ENCODE measurements at regions not wholly inside any gene's neighbourhood (a gene's known extent, or its start where the extent isn't known, plus 50 kb on each side); places are given as distances from the start of the nearest gene placed in this dataset.
"Not testable (repeated sequence)": the region's sequence is repeated elsewhere in the genome, so short reads cannot be mapped to it uniquely, and the experiment has no call there.

DNA sequence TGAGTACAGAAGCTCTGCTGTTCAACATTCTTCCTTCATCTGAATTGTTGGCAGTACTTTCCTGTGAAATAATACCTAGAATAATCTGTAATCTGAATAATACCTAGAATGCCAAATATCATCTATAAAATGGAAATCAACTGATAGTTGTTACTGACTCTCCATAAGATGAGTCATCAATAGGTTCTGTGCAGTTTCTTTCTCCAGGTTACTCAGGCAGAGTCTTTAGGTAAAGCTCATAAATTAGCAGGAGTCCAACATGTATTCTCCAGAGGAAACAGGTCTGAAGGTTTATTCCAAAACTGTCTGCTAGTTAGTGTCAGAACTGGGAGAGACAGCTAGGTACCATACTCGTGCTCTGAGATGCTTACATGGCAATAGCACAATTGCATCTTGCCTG lies 282.0 kb upstream of the MAP2 start:
- H3K4me1 ChIP-seq (ENCODE audit: control insufficient read depth, insufficient read depth, low read length): no peaks in the 10 kb centered on the region
- H3K9me3 ChIP-seq (replicated peaks; ENCODE audit: low read length): no peaks in the 10 kb centered on the region
- no peaks in the 10 kb centered on the region for H3K36me3 ChIP-seq (ENCODE audit: insufficient read depth, low read length)
- no peaks in the 10 kb centered on the region for H3K27me3 ChIP-seq (ENCODE audit: control insufficient read depth, insufficient read depth, low read length)
- no peak overlapping the region for H3K9ac ChIP-seq (ENCODE audit: low read depth, low read length)
- no peak overlapping the region for H3K4me3 ChIP-seq (ENCODE audit: low read length)
- H3K4me2 ChIP-seq (ENCODE audit: low read length): no peak overlapping the region

DNA sequence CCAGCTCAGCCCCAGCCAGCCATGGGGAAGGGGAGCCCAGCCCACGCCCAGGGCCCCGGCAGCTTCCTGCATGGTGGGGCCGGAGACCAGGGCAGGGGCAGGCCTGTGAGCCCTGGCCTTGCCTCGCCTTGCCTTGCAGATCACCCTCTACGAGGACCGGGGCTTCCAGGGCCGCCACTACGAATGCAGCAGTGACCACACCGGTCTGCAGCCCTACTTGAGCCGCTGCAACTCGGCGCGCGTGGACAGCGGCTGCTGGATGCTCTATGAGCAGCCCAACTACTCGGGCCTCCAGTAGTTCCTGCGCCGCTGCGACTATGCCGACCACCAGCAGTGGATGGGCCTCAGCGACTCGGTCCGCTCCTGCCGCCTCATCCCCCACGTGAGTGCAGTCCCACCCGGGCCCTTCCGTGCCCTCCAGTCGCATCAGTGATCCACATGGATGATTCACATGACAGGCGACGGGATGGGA lies 278.6 kb upstream of the MAP2 start:
- H3K27me3 ChIP-seq (ENCODE audit: control insufficient read depth, insufficient read depth, low read length); H3K9ac ChIP-seq (ENCODE audit: low read depth, low read length); H3K36me3 ChIP-seq (ENCODE audit: insufficient read depth, low read length); H3K4me2 ChIP-seq (ENCODE audit: low read length); H3K4me3 ChIP-seq (ENCODE audit: low read length); H3K4me1 ChIP-seq (ENCODE audit: control insufficient read depth, insufficient read depth, low read length); H3K9me3 ChIP-seq (replicated peaks; ENCODE audit: low read length): not testable (repeated sequence)

DNA sequence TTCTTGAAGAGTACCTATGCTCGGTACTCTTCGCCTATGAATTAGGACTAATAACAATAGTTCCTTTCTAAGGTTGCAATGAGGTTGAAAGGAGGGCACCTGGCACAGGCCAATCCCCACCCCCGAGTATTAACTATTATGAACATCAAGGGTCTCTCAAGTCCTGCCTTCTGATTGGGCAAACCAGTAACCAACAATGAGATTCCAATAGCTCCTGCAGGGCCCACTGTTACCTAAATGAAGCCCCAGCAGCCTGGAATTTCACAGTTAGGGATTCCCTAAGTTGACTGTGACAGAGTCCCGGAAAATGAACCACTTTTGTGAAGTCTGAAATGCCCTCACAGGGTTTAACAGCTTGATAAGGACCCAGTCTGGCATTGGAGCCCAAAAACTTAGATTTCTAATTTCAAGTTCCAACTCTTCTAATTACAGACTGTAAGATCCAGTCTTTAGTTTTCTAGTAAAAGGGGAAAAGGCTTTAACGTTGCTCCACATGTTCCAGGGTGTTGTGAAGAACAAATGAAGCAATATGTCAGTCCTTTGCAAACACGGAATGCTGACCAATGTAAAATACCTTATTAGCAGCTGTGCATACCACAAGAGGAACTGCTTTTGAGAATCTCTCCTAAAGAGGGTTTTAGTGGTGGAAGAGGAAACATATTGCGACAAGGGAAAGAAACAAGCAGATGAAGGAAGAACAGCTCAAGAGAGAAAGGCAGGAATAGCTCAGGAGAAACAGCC lies 277.7 kb upstream of the MAP2 start:
- H3K36me3 ChIP-seq (ENCODE audit: insufficient read depth, low read length): no peaks in the 10 kb centered on the region
- H3K27me3 ChIP-seq (ENCODE audit: control insufficient read depth, insufficient read depth, low read length): no peaks in the 10 kb centered on the region
- H3K4me2 ChIP-seq (ENCODE audit: low read length): no peak overlapping the region
- no peaks in the 10 kb centered on the region for H3K4me1 ChIP-seq (ENCODE audit: control insufficient read depth, insufficient read depth, low read length)
- H3K9me3 ChIP-seq (replicated peaks; ENCODE audit: low read length): no peaks in the 10 kb centered on the region
- H3K4me3 ChIP-seq (ENCODE audit: low read length): no peak overlapping the region
- H3K9ac ChIP-seq (ENCODE audit: low read depth, low read length): no peak overlapping the region

DNA sequence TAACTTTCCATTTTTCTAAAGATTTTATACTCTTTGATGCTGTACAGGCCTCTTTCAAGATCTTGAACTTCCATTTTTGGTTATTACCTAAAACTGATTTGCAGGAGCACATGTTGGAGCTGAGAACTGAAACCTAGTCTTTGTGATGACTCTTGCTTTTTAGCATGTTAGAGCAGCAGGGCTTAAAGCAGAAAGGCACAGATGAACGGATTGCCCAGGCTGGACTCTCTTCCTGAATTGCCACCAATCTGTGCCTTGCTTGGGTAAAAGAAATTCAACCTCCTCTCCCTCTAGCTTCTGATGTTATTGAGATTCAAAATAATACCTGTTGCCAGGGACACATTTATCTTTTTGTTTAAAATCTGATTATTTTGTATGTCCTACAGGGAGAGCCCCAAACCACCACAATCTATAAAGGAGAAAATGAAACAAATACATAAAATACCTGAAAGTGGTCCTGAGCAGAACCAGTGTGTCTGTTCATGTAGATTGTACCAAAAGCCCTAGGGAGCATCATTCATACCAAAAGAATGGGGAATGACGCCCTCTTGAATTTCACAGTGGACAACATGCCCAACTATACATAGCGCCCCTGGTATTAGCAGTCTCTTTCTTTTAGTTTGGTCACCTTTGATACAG lies 277.0 kb upstream of the MAP2 start:
- Histone ChIP-seq H3K4me1 (ENCODE audit: control insufficient read depth, insufficient read depth, low read length) (no peaks in the 10 kb centered on the region), H3K36me3 (ENCODE audit: insufficient read depth, low read length) (no peaks in the 10 kb centered on the region), H3K27me3 (ENCODE audit: control insufficient read depth, insufficient read depth, low read length) (no peaks in the 10 kb centered on the region), H3K9ac (ENCODE audit: low read depth, low read length) (no peak overlapping the region), H3K9me3 (replicated peaks; ENCODE audit: low read length) (no peaks in the 10 kb centered on the region), H3K4me2 (ENCODE audit: low read length) (no peak overlapping the region), H3K4me3 (ENCODE audit: low read length) (no peak overlapping the region)

DNA sequence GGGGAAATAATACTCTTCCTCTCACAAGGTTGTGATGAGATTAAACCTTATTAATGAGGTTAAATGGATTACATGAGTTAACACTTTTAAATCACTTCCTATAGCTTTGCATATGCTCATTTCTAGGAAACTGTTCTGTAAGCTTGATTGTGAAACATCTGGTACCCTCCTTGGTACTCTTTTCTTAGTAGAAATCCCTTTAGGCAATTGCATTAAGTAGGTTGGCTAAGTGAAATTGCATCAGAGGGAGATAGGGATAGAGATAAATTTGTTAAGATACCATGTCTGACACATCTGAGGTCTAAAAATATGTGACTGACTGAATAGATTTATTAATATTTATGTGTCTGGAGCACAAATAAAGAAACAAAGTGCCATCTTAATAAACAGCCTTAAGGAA lies 275.9 kb upstream of the MAP2 start:
- H3K4me1 ChIP-seq (ENCODE audit: control insufficient read depth, insufficient read depth, low read length): no peaks in the 10 kb centered on the region
- H3K27me3 ChIP-seq (ENCODE audit: control insufficient read depth, insufficient read depth, low read length): no peaks in the 10 kb centered on the region
- H3K9me3 ChIP-seq (replicated peaks; ENCODE audit: low read length): no peaks in the 10 kb centered on the region
- H3K36me3 ChIP-seq (ENCODE audit: insufficient read depth, low read length): no peaks in the 10 kb centered on the region
- H3K4me3 ChIP-seq (ENCODE audit: low read length): no peak overlapping the region
- no peak overlapping the region for H3K4me2 ChIP-seq (ENCODE audit: low read length)
- no peak overlapping the region for H3K9ac ChIP-seq (ENCODE audit: low read depth, low read length)

DNA sequence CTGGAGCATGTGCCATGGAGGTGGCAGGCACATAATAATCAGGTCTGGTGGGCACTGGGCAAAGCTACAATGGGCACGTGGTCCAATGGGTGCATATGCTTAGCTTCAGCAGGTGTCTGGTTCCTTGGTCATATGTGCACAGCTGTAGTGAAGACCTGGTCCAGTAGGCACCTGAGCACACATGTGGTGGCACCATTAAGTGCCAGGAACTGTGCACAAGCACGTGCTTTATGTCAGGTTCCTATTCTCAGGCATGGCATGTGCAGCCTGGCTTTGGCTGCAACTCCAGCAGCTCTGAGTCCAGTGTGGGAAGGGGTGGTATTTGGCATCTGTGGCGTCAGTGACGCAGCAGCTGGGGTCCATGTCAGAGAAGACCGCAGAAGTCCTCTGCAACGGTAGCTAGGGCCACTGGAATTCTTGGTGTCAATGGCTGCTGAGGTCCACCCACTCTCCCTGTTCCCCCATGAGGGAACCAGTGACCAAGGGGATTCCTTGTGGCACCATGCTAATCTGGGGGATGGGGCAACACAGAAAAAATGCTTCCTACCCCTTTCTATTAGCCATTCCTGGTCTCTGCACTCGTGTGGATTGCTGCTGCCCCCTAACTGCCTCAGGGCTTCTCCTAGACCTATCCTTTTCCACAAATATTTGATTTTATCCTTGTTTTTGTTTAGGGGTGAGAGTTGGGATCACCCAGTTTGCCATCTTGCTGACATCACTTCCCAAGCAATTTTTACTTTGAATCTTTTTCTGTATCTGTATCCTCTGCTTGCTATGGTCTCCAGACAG lies 262.9 kb upstream of the MAP2 start:
- no peaks in the 10 kb centered on the region for H3K36me3 ChIP-seq (ENCODE audit: insufficient read depth, low read length)

DNA sequence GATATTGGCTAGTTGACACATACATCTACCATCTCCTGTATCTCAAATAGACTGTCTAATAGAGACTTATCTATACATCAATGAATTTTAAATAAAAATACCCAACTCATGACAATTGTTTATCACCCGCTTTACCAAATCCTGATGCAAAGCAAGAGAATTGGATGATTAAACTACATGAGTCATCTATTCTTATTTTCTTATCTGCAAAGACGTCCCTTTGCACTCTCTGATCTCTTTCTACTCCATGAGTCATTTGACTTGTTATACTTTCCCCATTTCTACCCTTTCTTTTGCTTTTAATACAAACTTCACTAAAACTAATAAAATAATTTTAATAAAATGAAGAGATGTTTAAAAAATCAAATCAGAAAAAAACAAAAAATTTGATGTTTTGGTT lies 261.7 kb upstream of the MAP2 start:
- no peaks in the 10 kb centered on the region for H3K9me3 ChIP-seq (replicated peaks; ENCODE audit: low read length)
- no peak overlapping the region for H3K4me3 ChIP-seq (ENCODE audit: low read length)
- H3K9ac ChIP-seq (ENCODE audit: low read depth, low read length): no peak overlapping the region
- H3K36me3 ChIP-seq (ENCODE audit: insufficient read depth, low read length): no peaks in the 10 kb centered on the region
- no peaks in the 10 kb centered on the region for H3K4me1 ChIP-seq (ENCODE audit: control insufficient read depth, insufficient read depth, low read length)
- H3K27me3 ChIP-seq (ENCODE audit: control insufficient read depth, insufficient read depth, low read length): no peaks in the 10 kb centered on the region
- no peak overlapping the region for H3K4me2 ChIP-seq (ENCODE audit: low read length)

More for the DNA sequence above, 262.9 kb upstream of the MAP2 start:
- H3K4me1 ChIP-seq (ENCODE audit: control insufficient read depth, insufficient read depth, low read length): no peaks in the 10 kb centered on the region
- no peak overlapping the region for H3K9ac ChIP-seq (ENCODE audit: low read depth, low read length)
- H3K4me2 ChIP-seq (ENCODE audit: low read length): no peak overlapping the region
- H3K9me3 ChIP-seq (replicated peaks; ENCODE audit: low read length): no peaks in the 10 kb centered on the region
- no peaks in the 10 kb centered on the region for H3K27me3 ChIP-seq (ENCODE audit: control insufficient read depth, insufficient read depth, low read length)
- no peak overlapping the region for H3K4me3 ChIP-seq (ENCODE audit: low read length)

DNA sequence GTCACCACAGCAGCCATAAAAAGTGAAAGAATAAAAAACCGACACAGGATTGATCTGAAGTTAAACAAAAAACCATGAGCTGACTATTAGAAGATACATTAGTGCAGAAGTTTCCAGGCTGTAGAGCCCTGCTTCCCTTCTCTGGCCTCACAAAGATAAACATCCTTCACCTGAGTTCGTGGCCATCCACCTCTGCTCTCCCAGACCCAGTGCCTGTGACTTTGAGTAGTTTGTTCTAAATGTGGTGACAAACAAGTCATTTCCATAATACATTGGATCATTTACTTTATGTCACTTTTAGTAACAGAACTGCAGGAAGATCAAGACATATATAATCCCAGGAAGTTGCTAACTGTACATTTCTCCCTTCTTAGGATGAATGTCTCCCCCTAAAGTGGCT lies 241.9 kb upstream of the MAP2 start:
- no peak overlapping the region for H3K4me3 ChIP-seq (ENCODE audit: low read length)
- peaks cover 5% of the 10 kb centered on the region for H3K9me3 ChIP-seq (replicated peaks; ENCODE audit: low read length)
- no peaks in the 10 kb centered on the region for H3K4me1 ChIP-seq (ENCODE audit: control insufficient read depth, insufficient read depth, low read length)
- no peak overlapping the region for H3K4me2 ChIP-seq (ENCODE audit: low read length)
- no peaks in the 10 kb centered on the region for H3K36me3 ChIP-seq (ENCODE audit: insufficient read depth, low read length)
- no peak overlapping the region for H3K9ac ChIP-seq (ENCODE audit: low read depth, low read length)
- H3K27me3 ChIP-seq (ENCODE audit: control insufficient read depth, insufficient read depth, low read length): no peaks in the 10 kb centered on the region

DNA sequence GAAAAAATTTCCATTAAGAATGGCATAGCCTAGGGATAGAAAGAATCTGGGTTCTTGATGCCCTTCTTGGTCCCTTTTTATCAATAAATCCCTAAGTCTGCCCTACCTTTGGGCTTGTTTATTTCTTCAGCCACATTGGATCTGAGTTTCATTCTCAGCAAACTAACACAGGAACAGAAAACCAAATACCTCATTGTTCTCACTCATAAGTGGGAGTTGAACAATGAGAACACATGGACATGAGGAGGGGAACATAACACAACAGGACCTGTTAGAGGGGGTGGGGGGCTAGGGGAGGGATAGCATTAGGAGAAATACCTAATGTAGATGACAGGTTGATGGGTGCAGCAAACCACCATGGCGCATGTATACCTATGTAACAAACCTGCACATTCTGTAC lies 237.0 kb upstream of the MAP2 start:
- H3K4me1 ChIP-seq (ENCODE audit: control insufficient read depth, insufficient read depth, low read length); H3K4me3 ChIP-seq (ENCODE audit: low read length); H3K9ac ChIP-seq (ENCODE audit: low read depth, low read length); H3K9me3 ChIP-seq (replicated peaks; ENCODE audit: low read length); H3K4me2 ChIP-seq (ENCODE audit: low read length); H3K36me3 ChIP-seq (ENCODE audit: insufficient read depth, low read length); H3K27me3 ChIP-seq (ENCODE audit: control insufficient read depth, insufficient read depth, low read length): not testable (repeated sequence)

DNA sequence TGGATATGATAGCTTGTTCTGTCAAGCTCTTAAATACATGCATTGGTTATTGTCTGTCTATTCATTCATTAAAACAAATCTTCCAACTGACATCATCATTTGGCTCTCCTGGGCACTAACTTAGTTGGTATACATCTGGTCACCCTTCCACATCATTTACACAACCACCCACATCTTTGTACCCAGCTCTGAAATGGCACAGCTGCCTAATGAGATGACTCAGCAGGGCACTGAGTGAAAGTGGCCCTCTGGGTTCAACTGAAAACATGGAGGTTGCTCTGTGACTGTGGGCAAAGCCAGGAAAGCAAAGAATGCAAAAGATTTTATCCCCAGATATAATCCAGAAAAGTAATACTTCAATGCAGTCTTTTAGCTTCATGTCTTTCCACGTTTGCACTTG lies 234.0 kb upstream of the MAP2 start:
- no peaks in the 10 kb centered on the region for H3K27me3 ChIP-seq (ENCODE audit: control insufficient read depth, insufficient read depth, low read length)

DNA sequence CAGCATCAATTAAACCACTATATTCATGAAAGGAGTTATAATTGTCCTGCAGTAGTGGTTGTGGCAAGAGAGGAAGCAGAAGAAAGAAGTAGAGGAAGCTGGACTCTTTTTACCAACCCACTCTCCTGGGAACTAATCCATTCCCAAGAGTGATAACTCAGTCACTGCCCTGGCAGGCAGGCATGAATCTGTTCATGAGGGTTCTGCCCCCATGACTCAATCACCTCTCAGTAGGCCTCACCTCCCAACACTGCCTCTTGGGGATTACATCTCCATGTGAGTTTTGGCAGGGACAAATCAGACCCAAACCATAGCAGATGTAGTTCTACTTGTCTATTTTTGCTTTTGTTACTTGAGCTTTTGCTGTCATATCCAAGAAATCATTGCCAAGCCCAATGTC lies 232.7 kb upstream of the MAP2 start:
- Histone ChIP-seq H3K4me2 (ENCODE audit: low read length) (no peak overlapping the region), H3K4me1 (ENCODE audit: control insufficient read depth, insufficient read depth, low read length) (no peaks in the 10 kb centered on the region), H3K9ac (ENCODE audit: low read depth, low read length) (no peak overlapping the region), H3K36me3 (ENCODE audit: insufficient read depth, low read length) (no peaks in the 10 kb centered on the region), H3K9me3 (replicated peaks; ENCODE audit: low read length) (no peaks in the 10 kb centered on the region), H3K27me3 (ENCODE audit: control insufficient read depth, insufficient read depth, low read length) (no peaks in the 10 kb centered on the region), H3K4me3 (ENCODE audit: low read length) (no peak overlapping the region)

More for the DNA sequence above, 234.0 kb upstream of the MAP2 start:
- no peak overlapping the region for H3K4me2 ChIP-seq (ENCODE audit: low read length)
- H3K9ac ChIP-seq (ENCODE audit: low read depth, low read length): no peak overlapping the region
- no peaks in the 10 kb centered on the region for H3K36me3 ChIP-seq (ENCODE audit: insufficient read depth, low read length)
- H3K4me1 ChIP-seq (ENCODE audit: control insufficient read depth, insufficient read depth, low read length): no peaks in the 10 kb centered on the region
- H3K4me3 ChIP-seq (ENCODE audit: low read length): no peak overlapping the region
- no peaks in the 10 kb centered on the region for H3K9me3 ChIP-seq (replicated peaks; ENCODE audit: low read length)

All from skeletal muscle satellite cell (primary cell).